ACC112 (cell line): ENCODE measurements at regions not wholly inside any gene's neighbourhood (a gene's known extent, or its start where the extent isn't known, plus 50 kb on each side); places are given as distances from the start of the nearest gene placed in this dataset.
"Not testable (repeated sequence)": the region's sequence is repeated elsewhere in the genome, so short reads cannot be mapped to it uniquely, and the experiment has no call there.

Source experiments
- H2AFZ ChIP-seq: fragments of 200-600 bp; sonication (generic); one replicate; pipeline ENCODE4 v1.6.0; 2017; ENCODE audit warnings: antibody characterized with exemption, low read length; ENCODE audit not compliant: unreplicated experiment
- H3K27ac ChIP-seq: fragments of 200-600 bp; sonication (generic); 2 replicates; pipeline ENCODE4 v1.5.1; 2014; ENCODE audit warnings: low read depth, mild to moderate bottlenecking, antibody characterized with exemption, low read length, moderate library complexity
- H3K27me3 ChIP-seq: fragments of 200-600 bp; sonication (generic); 2 replicates; pipeline ENCODE4 v1.6.1; 2014; ENCODE audit warnings: mild to moderate bottlenecking, antibody characterized with exemption, low read length, moderate library complexity, mixed read lengths; ENCODE audit not compliant: insufficient read depth
- H3K36me3 ChIP-seq: fragments of 200-600 bp; sonication (generic); 2 replicates; pipeline ENCODE4 v1.6.1; 2016; ENCODE audit warnings: mild to moderate bottlenecking, antibody characterized with exemption, low read length, moderate library complexity, mixed read lengths; ENCODE audit not compliant: insufficient read depth
- H3K4me1 ChIP-seq: fragments of 200-600 bp; sonication (generic); one replicate; pipeline ENCODE4 v1.6.1; 2016; ENCODE audit warnings: low read length, mixed read lengths; ENCODE audit not compliant: insufficient read depth, unreplicated experiment, control insufficient read depth
- H3K4me3 ChIP-seq: fragments of 200-600 bp; sonication (generic); 2 replicates; pipeline ENCODE4 v1.5.1; 2014; ENCODE audit warnings: mild to moderate bottlenecking, low read depth, low read length
- H3K79me2 ChIP-seq: fragments of 200-600 bp; sonication (generic); one replicate; pipeline ENCODE4 v1.6.0; 2016; ENCODE audit warnings: low read length; ENCODE audit not compliant: control insufficient read depth, unreplicated experiment, insufficient read depth

- peaks cover under 1% of the 10 kb centered on the region for H3K4me1 ChIP-seq
- no peaks in the 10 kb centered on the region for H3K36me3 ChIP-seq
- no peaks in the 10 kb centered on the region for H3K27me3 ChIP-seq
- no peaks in the 10 kb centered on the region for H3K79me2 ChIP-seq
- H3K4me3 ChIP-seq, result no peak overlapping the region
- H2AFZ ChIP-seq, result no peak overlapping the region
- H3K27ac ChIP-seq, result no peak overlapping the region
Observed at GRCh38 chr6:4441981-4442434, 306.6 kb upstream of the ECI2 start.

- Histone ChIP-seq H3K79me2 (no peaks in the 10 kb centered on the region), H3K4me1 (no peaks in the 10 kb centered on the region), H3K4me3 (no peak overlapping the region), H3K27ac (no peak overlapping the region), H3K36me3 (no peaks in the 10 kb centered on the region), H3K27me3 (no peaks in the 10 kb centered on the region), H2AFZ (no peak overlapping the region)
Observed at GRCh38 chr6:4439159-4439558, 303.8 kb upstream of the ECI2 start.

GRCh38 chr6:4437342-4437741 lies 302.0 kb upstream of the ECI2 start:
- Histone ChIP-seq H3K36me3 (no peaks in the 10 kb centered on the region), H3K27me3 (no peaks in the 10 kb centered on the region), H3K4me1 (no peaks in the 10 kb centered on the region), H3K27ac (no peak overlapping the region), H3K4me3 (no peak overlapping the region), H2AFZ (no peak overlapping the region), H3K79me2 (no peaks in the 10 kb centered on the region)

- no peak overlapping the region for H2AFZ ChIP-seq
- no peaks in the 10 kb centered on the region for H3K4me1 ChIP-seq
- no peaks in the 10 kb centered on the region for H3K79me2 ChIP-seq
- no peak overlapping the region for H3K4me3 ChIP-seq
- no peaks in the 10 kb centered on the region for H3K27me3 ChIP-seq
- H3K36me3 ChIP-seq, result no peaks in the 10 kb centered on the region
- H3K27ac ChIP-seq, result no peak overlapping the region
Observed at GRCh38 chr6:4435981-4436445, 300.6 kb upstream of the ECI2 start.

GRCh38 chr6:4434655-4435054 lies 299.3 kb upstream of the ECI2 start:
- H3K79me2 ChIP-seq, result no peaks in the 10 kb centered on the region
- no peaks in the 10 kb centered on the region for H3K4me1 ChIP-seq
- no peaks in the 10 kb centered on the region for H3K27me3 ChIP-seq
- H2AFZ ChIP-seq, result no peak overlapping the region
- no peak overlapping the region for H3K4me3 ChIP-seq
- H3K27ac ChIP-seq, result no peak overlapping the region
- H3K36me3 ChIP-seq, result no peaks in the 10 kb centered on the region

GRCh38 chr6:4433199-4433598 lies 297.8 kb upstream of the ECI2 start:
- Histone ChIP-seq H3K4me1 (no peaks in the 10 kb centered on the region), H3K79me2 (no peaks in the 10 kb centered on the region), H3K4me3 (no peak overlapping the region), H2AFZ (no peak overlapping the region), H3K27ac (no peak overlapping the region), H3K36me3 (no peaks in the 10 kb centered on the region), H3K27me3 (no peaks in the 10 kb centered on the region)

- H3K27me3 ChIP-seq, result no peaks in the 10 kb centered on the region
- H2AFZ ChIP-seq, result no peak overlapping the region
- H3K27ac ChIP-seq, result no peak overlapping the region
- H3K36me3 ChIP-seq, result no peaks in the 10 kb centered on the region
- H3K4me1 ChIP-seq, result no peaks in the 10 kb centered on the region
- H3K79me2 ChIP-seq, result no peaks in the 10 kb centered on the region
- H3K4me3 ChIP-seq, result no peak overlapping the region
Observed at GRCh38 chr6:4426968-4427367, 291.6 kb upstream of the ECI2 start.

- no peaks in the 10 kb centered on the region for H3K27me3 ChIP-seq
- no peaks in the 10 kb centered on the region for H3K36me3 ChIP-seq
- H3K27ac ChIP-seq, result no peak overlapping the region
- H3K4me3 ChIP-seq, result no peak overlapping the region
- no peaks in the 10 kb centered on the region for H3K4me1 ChIP-seq
- no peaks in the 10 kb centered on the region for H3K79me2 ChIP-seq
- H2AFZ ChIP-seq, result no peak overlapping the region
Observed at GRCh38 chr6:4421837-4422236, 286.5 kb upstream of the ECI2 start.

GRCh38 chr6:4420160-4420865 lies 284.9 kb upstream of the ECI2 start:
- Histone ChIP-seq H3K4me1 (no peaks in the 10 kb centered on the region), H3K27me3 (no peaks in the 10 kb centered on the region), H3K27ac (no peak overlapping the region), H3K79me2 (no peaks in the 10 kb centered on the region), H2AFZ (no peak overlapping the region), H3K36me3 (no peaks in the 10 kb centered on the region), H3K4me3 (no peak overlapping the region)

GRCh38 chr6:4415549-4415948 lies 280.2 kb upstream of the ECI2 start:
- Histone ChIP-seq H3K79me2 (no peaks in the 10 kb centered on the region), H3K27me3 (no peaks in the 10 kb centered on the region), H3K4me1 (no peaks in the 10 kb centered on the region), H3K36me3 (no peaks in the 10 kb centered on the region), H2AFZ (no peak overlapping the region), H3K4me3 (no peak overlapping the region), H3K27ac (no peak overlapping the region)

GRCh38 chr6:4414078-4414477 lies 278.7 kb upstream of the ECI2 start:
- not testable (repeated sequence) for H3K79me2 ChIP-seq, H2AFZ ChIP-seq, H3K36me3 ChIP-seq, H3K4me1 ChIP-seq, H3K27ac ChIP-seq, H3K27me3 ChIP-seq, H3K4me3 ChIP-seq
